HCT116 (cell line): ENCODE measurements at regions not wholly inside any gene's neighbourhood (a gene's known extent, or its start where the extent isn't known, plus 50 kb on each side); places are given as distances from the start of the nearest gene placed in this dataset.

Experiments
- ATAC-seq: fragments of 200-7000 bp; cut with Tn5 transposase; 2 replicates; pipeline ENCODE4 v1.9.1; 2020; ENCODE audit warnings: mild to moderate bottlenecking, moderate library complexity
- BruUV-seq: library from RNA; stranded (reverse); fragments of 400-500 nt; replicated peaks from 2 replicates; lab custom pipeline; 2021; lab: Mats Ljungman, UMichigan
- CTCF ChIA-PET: fragments of 300-600 bp; sonication (Branson Sonifier 250); formaldehyde crosslinking; loops from one replicate; lab custom pipeline; 2021; ENCODE audit warnings: antibody characterized with exemption; lab: Charles Lee
- POLR2A ChIA-PET: fragments of 300-600, 350-600 bp; sonication (Branson Sonifier 250); formaldehyde crosslinking; loops from one replicate; lab custom pipeline; 2021; ENCODE audit warnings: antibody characterized with exemption; lab: Charles Lee
- RAD21 ChIA-PET, 2 experiments: fragments of 300-600 bp; sonication (Branson Sonifier 250); formaldehyde crosslinking; loops; one replicate each; lab custom pipeline; 2023; ENCODE audit warnings: low total read pairs in 2 of 2; ENCODE audit not compliant: uncharacterized antibody in 2 of 2, unreplicated experiment in 2 of 2, low non-redundant PET in 1 of 2; lab: Charles Lee
- DNase-seq: peaks from one replicate; pipeline ENCODE4 v3.0.0-alpha.2; 2010; ENCODE audit warnings: low read depth, low spot score
- H2AFZ ChIP-seq: fragments of 200-600 bp; shearing (Covaris generic), sonication (generic); 2 replicates; pipeline ENCODE4 v1.6.1; 2017; ENCODE audit warnings: low read depth, mixed run types, mixed read lengths, antibody characterized with exemption, low read length; ENCODE audit not compliant: poor library complexity, severe bottlenecking
- H3K27ac ChIP-seq: 2 replicates; pipeline ENCODE4 v1.5.1; 2012; ENCODE audit warnings: low read depth, low read length
- H3K27me3 ChIP-seq: fragments of 200-600 bp; sonication (generic); 2 replicates; pipeline ENCODE4 v1.6.1; 2016; ENCODE audit warnings: mixed run types, low read length, mixed read lengths; ENCODE audit not compliant: insufficient read depth
- H3K36me3 ChIP-seq, 2 experiments: fragments of 200-500 bp in 1 of 2; fragments of 200-600 bp in 1 of 2; sonication (Bioruptor generic) in 1 of 2; sonication (generic) in 1 of 2; 2 replicates each; pipeline versions ENCODE4 v1.5.1 to v1.6.1; 2014 to 2016; ENCODE audit warnings: low read length in 2 of 2, inconsistent platforms in 1 of 2, mixed read lengths in 1 of 2, mixed run types in 1 of 2; ENCODE audit not compliant: insufficient read depth in 2 of 2, control insufficient read depth in 1 of 2
- H3K4me1 ChIP-seq, 2 experiments: fragments of 200-600 bp in 1 of 2; sonication (generic) in 1 of 2; 2 replicates each; pipeline versions ENCODE4 v1.5.1 to v1.6.1; 2012 to 2017; ENCODE audit warnings: low read length in 2 of 2, inconsistent platforms in 1 of 2, mild to moderate bottlenecking in 1 of 2, mixed read lengths in 1 of 2, mixed run types in 1 of 2, moderate library complexity in 1 of 2; ENCODE audit not compliant: insufficient read depth in 2 of 2, control insufficient read depth in 1 of 2
- H3K4me2 ChIP-seq: fragments of 200-600 bp; sonication (generic); 2 replicates; pipeline ENCODE4 v1.6.1; 2017; ENCODE audit warnings: mixed run types, low read length, mixed read lengths
- H3K4me3 ChIP-seq, 2 experiments: fragments of 200-600 bp in 1 of 2; sonication (generic) in 1 of 2; replicated peaks in 1 of 2; 2 replicates each; pipeline ENCODE4 v1.5.1; 2011 to 2016; ENCODE audit warnings: low read length in 2 of 2, control low read depth in 1 of 2, low read depth in 1 of 2, mild to moderate bottlenecking in 1 of 2, mixed read lengths in 1 of 2, mixed run types in 1 of 2
- H3K79me2 ChIP-seq: fragments of 200-600 bp; sonication (generic); 2 replicates; pipeline ENCODE4 v1.6.1; 2017; ENCODE audit warnings: mild to moderate bottlenecking, mixed run types, low read length, moderate library complexity, mixed read lengths; ENCODE audit not compliant: insufficient read depth
- H3K9ac ChIP-seq: fragments of 200-600 bp; sonication (generic); 2 replicates; pipeline ENCODE4 v1.6.1; 2016; ENCODE audit warnings: low read length, mixed read lengths
- H3K9me2 ChIP-seq: fragments of 200-600 bp; sonication (generic), shearing (Covaris generic); 2 replicates; pipeline ENCODE4 v1.6.1; 2017; ENCODE audit warnings: mixed run types, mild to moderate bottlenecking, moderate library complexity; ENCODE audit not compliant: insufficient read depth
- H3K9me3 ChIP-seq, 2 experiments: fragments of 200-500 bp in 1 of 2; fragments of 200-600 bp in 1 of 2; sonication (Bioruptor generic) in 1 of 2; sonication (generic) in 1 of 2; 2 replicates each; pipeline ENCODE4 v1.6.1; 2014 to 2017; ENCODE audit warnings: low read length in 2 of 2, mixed read lengths in 2 of 2, inconsistent platforms in 1 of 2, low read depth in 1 of 2, mild to moderate bottlenecking in 1 of 2, mixed run types in 1 of 2, moderate library complexity in 1 of 2; ENCODE audit not compliant: control insufficient read depth in 1 of 2, insufficient read depth in 1 of 2
- H4K20me1 ChIP-seq: fragments of 200-600 bp; sonication (generic), shearing (Covaris generic); 2 replicates; pipeline ENCODE4 v1.6.1; 2017; ENCODE audit warnings: mixed run types, mild to moderate bottlenecking, moderate library complexity; ENCODE audit not compliant: insufficient read depth
- ATF3 ChIP-seq: IDR thresholded peaks from 2 replicates; pipeline ENCODE4 v1.6.1; 2012
- CEBPB ChIP-seq: IDR thresholded peaks from 2 replicates; pipeline ENCODE4 v1.6.1; 2012; ENCODE audit warnings: low read depth
- CTCF ChIP-seq, 3 experiments: fragments of 200-600 bp in 1 of 3; sonication (generic) in 1 of 3; IDR thresholded peaks in 2 of 3; conservative IDR thresholded peaks in 1 of 3; 2 replicates each; pipeline ENCODE4 v1.5.1; 2012 to 2017; ENCODE audit warnings: low read depth in 2 of 3, low read length in 2 of 3, antibody characterized with exemption in 1 of 3, borderline replicate concordance in 1 of 3, control low read depth in 1 of 3, mild to moderate bottlenecking in 1 of 3, mixed read lengths in 1 of 3, mixed run types in 1 of 3, moderate library complexity in 1 of 3; ENCODE audit not compliant: insufficient read depth in 1 of 3
- EGR1 ChIP-seq: IDR thresholded peaks from 2 replicates; pipeline ENCODE4 v1.6.1; 2012; ENCODE audit warnings: low read depth
- EZH2phosphoT487 ChIP-seq: fragments of 200-600 bp; IDR thresholded peaks from 2 replicates; pipeline ENCODE4 v1.6.1; 2018; ENCODE audit warnings: antibody characterized with exemption, borderline replicate concordance
- FOSL1 ChIP-seq: IDR thresholded peaks from 2 replicates; pipeline ENCODE4 v1.6.1; 2012; ENCODE audit warnings: low read depth
- MAX ChIP-seq: IDR thresholded peaks from 2 replicates; pipeline ENCODE4 v1.6.1; 2012
- POLR2A ChIP-seq: IDR thresholded peaks from 2 replicates; pipeline ENCODE4 v1.7.0; 2011; ENCODE audit warnings: borderline replicate concordance; ENCODE audit not compliant: insufficient read depth, insufficient read length; ENCODE audit errors: extremely low read depth
- RAD21 ChIP-seq: IDR thresholded peaks from 2 replicates; pipeline ENCODE4 v1.6.1; 2012; ENCODE audit warnings: low read depth, mild to moderate bottlenecking
- SIN3A ChIP-seq: IDR thresholded peaks from 2 replicates; pipeline ENCODE4 v1.6.1; 2012; ENCODE audit warnings: low read depth
- SP1 ChIP-seq: IDR thresholded peaks from 2 replicates; pipeline ENCODE4 v1.6.1; 2012; ENCODE audit warnings: low read depth
- SRF ChIP-seq: IDR thresholded peaks from 2 replicates; pipeline ENCODE4 v1.6.1; 2012; ENCODE audit warnings: low read depth
- TCF7L2 ChIP-seq: IDR thresholded peaks from 2 replicates; pipeline ENCODE4 v1.7.0; 2011; ENCODE audit warnings: borderline replicate concordance, inconsistent platforms; ENCODE audit not compliant: insufficient read depth, insufficient read length; ENCODE audit errors: extremely low read depth
- YY1 ChIP-seq: IDR thresholded peaks from 2 replicates; pipeline ENCODE4 v1.6.1; 2011; ENCODE audit warnings: low read length, low read depth, moderate library complexity, mild to moderate bottlenecking; ENCODE audit not compliant: insufficient replicate concordance; ENCODE audit errors: extremely low read depth
- intact Hi-C: fragments of 100-400 bp; cut with micrococcal nuclease; formaldehyde crosslinking; loops from 2 replicates; pipeline ENCODE4 v1.10.0; 2022

GRCh38 chr20:60091305-60091704 is 133.1 kb downstream of the CDH26 start:
- ChIA-PET POLR2A (no interaction called here), CTCF (no interaction called here), RAD21 (no interaction called here)
- no peak overlapping the region for H3K27ac ChIP-seq
- no peak overlapping the region for H2AFZ ChIP-seq
- H3K4me1 ChIP-seq: no peaks in the 10 kb centered on the region
- no peak for DNase-seq
- intact Hi-C loops: no loop called here
- H3K4me2 ChIP-seq: no peak overlapping the region
- no TSS peak for BruUV-seq
- no peaks in the 10 kb centered on the region for H3K36me3 ChIP-seq
- H3K4me3 ChIP-seq: no peak overlapping the region
- H3K79me2 ChIP-seq: no peaks in the 10 kb centered on the region
- H3K9ac ChIP-seq: no peak overlapping the region
- TF ChIP-seq POLR2A (no peak), SRF (no peak), EGR1 (no peak), ATF3 (no peak), FOSL1 (no peak), RAD21 (no peak)
- no peaks in the 10 kb centered on the region for H4K20me1 ChIP-seq
- H3K9me2 ChIP-seq: no peaks in the 10 kb centered on the region
- ATAC-seq: no peak
- H3K9me3 ChIP-seq: no peaks in the 10 kb centered on the region
- H3K27me3 ChIP-seq: no peaks in the 10 kb centered on the region

GRCh38 chr20:60091861-60092260 is 133.6 kb downstream of the CDH26 start:
- CTCF ChIA-PET: no interaction called here
- RAD21 ChIA-PET: no interaction called here
- Histone ChIP-seq H3K9ac (no peak overlapping the region), H3K27ac (no peak overlapping the region), H4K20me1 (no peaks in the 10 kb centered on the region), H3K36me3 (no peaks in the 10 kb centered on the region), H3K27me3 (no peaks in the 10 kb centered on the region), H3K79me2 (no peaks in the 10 kb centered on the region), H3K4me2 (no peak overlapping the region), H3K4me1 (no peaks in the 10 kb centered on the region), H3K9me3 (no peaks in the 10 kb centered on the region), H3K4me3 (no peak overlapping the region), H2AFZ (no peak overlapping the region), H3K9me2 (no peaks in the 10 kb centered on the region)
- POLR2A ChIA-PET: no interaction called here
- BruUV-seq: no TSS peak
- ATAC-seq (no peak), DNase-seq (no peak)
- TF ChIP-seq CEBPB (no peak), SIN3A (no peak), SP1 (no peak), ATF3 (no peak), EZH2phosphoT487 (no peak), YY1 (no peak), MAX (no peak), CTCF (IDR thresholded peaks at IDR 0.05 in 2 of 3, conservative IDR thresholded peaks at IDR 0.05 in 1 of 3; ENCODE audit: borderline replicate concordance in 1 of 3, insufficient read depth in 1 of 3, low read depth in 2 of 3, low read length in 2 of 3) (no peak), TCF7L2 (no peak), POLR2A (no peak)
- intact Hi-C loops: no loop called here
